ENCODE measurements at regions not wholly inside any gene's neighbourhood (a gene's known extent, or its start where the extent isn't known, plus 50 kb on each side); places are given as distances from the start of the nearest gene placed in this dataset.

DNA sequence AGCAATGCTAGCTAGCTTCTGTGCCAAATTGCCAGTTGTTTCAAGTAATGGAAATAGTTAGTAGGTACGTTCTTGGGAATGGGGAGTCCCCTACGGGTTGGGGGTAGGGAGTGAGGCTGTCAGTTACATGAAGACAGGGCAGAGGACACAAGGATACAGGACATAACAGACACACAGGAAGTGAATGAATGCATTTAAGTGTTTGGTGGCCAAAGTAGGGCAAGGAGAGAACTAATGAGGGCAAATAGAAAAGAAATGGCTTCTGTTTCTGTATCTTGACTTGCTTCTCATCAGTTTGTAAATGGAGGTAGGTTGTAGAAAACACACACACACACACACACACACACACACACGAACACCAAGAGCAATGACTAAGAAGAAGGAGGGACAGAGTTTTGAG lies 142.2 kb downstream of the S1PR1 start:
- no peak for TF ChIP-seq NFRKB (IDR thresholded peaks at IDR 0.05)
- no peak for TF ChIP-seq LEF1 (IDR thresholded peaks at IDR 0.05; ENCODE audit: borderline replicate concordance)
